ENCODE measurements at regions not wholly inside any gene's neighbourhood (a gene's known extent, or its start where the extent isn't known, plus 50 kb on each side); places are given as distances from the start of the nearest gene placed in this dataset.

DNA sequence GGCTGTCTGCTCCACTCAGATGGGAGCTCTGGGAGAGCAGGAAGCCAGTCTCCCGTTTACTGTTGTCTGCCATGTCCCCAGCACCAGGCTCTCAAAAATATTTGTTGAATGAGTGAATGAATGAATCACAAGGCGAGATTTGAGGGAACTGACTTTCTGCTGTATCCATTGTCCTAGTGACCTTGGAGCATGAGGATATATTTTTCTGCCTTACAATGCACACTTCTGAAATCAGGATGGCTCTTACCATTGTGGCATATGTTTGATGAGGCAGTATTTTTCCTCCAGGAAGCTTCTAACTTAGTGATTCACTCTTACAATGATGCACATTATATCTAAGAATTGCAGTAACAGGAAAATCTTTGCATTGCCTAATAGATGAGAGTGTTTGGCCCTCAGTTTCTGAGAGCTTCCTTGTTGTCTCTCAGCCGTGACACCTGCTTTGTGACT, 136.4 kb downstream of the RPS24 start:
- TF ChIP-seq, protein P1, sequence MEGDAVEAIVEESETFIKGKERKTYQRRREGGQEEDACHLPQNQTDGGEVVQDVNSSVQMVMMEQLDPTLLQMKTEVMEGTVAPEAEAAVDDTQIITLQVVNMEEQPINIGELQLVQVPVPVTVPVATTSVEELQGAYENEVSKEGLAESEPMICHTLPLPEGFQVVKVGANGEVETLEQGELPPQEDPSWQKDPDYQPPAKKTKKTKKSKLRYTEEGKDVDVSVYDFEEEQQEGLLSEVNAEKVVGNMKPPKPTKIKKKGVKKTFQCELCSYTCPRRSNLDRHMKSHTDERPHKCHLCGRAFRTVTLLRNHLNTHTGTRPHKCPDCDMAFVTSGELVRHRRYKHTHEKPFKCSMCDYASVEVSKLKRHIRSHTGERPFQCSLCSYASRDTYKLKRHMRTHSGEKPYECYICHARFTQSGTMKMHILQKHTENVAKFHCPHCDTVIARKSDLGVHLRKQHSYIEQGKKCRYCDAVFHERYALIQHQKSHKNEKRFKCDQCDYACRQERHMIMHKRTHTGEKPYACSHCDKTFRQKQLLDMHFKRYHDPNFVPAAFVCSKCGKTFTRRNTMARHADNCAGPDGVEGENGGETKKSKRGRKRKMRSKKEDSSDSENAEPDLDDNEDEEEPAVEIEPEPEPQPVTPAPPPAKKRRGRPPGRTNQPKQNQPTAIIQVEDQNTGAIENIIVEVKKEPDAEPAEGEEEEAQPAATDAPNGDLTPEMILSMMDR (IDR thresholded peaks at IDR 0.05), result no peak
- no peak for TF ChIP-seq ZFX (IDR thresholded peaks at IDR 0.05; ENCODE audit: borderline replicate concordance)

All from 22Rv1 (cell line).